ENCODE measurements at regions not wholly inside any gene's neighbourhood (a gene's known extent, or its start where the extent isn't known, plus 50 kb on each side); places are given as distances from the start of the nearest gene placed in this dataset.

- H3K27ac ChIP-seq (ENCODE audit: low read depth, low read length), result no peak overlapping the region
These were observed 61.2 kb upstream of the ANTXRL start for GRCh38 chr10:46225597-46225996.

DNA sequence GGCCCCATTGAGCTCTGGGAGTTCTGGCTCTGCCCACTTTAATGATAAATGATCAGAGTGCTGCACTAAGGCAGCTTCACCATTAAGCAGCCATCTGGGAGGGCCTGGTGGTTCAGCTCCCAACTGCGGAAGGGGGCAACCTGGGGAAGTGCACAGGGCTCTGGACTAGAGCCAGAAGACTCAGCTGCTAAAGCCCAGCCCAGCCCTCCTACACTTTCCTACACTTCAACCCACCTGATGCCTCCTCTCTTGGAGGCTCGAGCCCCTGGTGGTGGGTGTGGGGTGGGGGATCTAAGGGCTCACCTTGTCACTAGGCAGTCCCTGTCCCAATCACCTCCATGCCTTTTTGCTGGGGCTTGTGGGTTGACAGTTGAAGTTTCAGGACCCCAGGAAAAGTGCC, 60.6 kb upstream of the ANTXRL start:
- H3K9ac ChIP-seq (ENCODE audit: low read length in 5 of 5), result no peak overlapping the region
- H3K4me1 ChIP-seq (ENCODE audit: control insufficient read depth in 5 of 5, insufficient read depth in 5 of 5, low read length in 5 of 5), result peaks cover 0 to 7% (median 0%) of the 10 kb centered on the region in 5 donors
- no peak overlapping the region for H3K4me3 ChIP-seq (ENCODE audit: low read depth in 1 of 5, low read length in 5 of 5)
- H3K27me3 ChIP-seq (ENCODE audit: control insufficient read depth in 5 of 5, insufficient read depth in 4 of 5, low read length in 5 of 5), result peaks cover 3 to 15% (median 12%) of the 10 kb centered on the region in 5 donors
- no peaks in the 10 kb centered on the region for H3K9me3 ChIP-seq (ENCODE audit: control insufficient read depth in 5 of 5, low read length in 5 of 5)
- no peaks in the 10 kb centered on the region for H3K36me3 ChIP-seq (ENCODE audit: control insufficient read depth in 5 of 5, insufficient read depth in 5 of 5, low read length in 5 of 5)
- no peak overlapping the region for H3K27ac ChIP-seq (ENCODE audit: low read depth, low read length)

More at GRCh38 chr10:46225597-46225996, 61.2 kb upstream of the ANTXRL start:
- H3K4me3 ChIP-seq (ENCODE audit: low read depth in 1 of 5, low read length in 5 of 5), result no peak overlapping the region
- H3K27me3 ChIP-seq (ENCODE audit: control insufficient read depth in 5 of 5, insufficient read depth in 4 of 5, low read length in 5 of 5), result peaks cover 3 to 15% (median 12%) of the 10 kb centered on the region in 5 donors
- no peak overlapping the region for H3K9ac ChIP-seq (ENCODE audit: low read length in 5 of 5)
- H3K4me1 ChIP-seq (ENCODE audit: control insufficient read depth in 5 of 5, insufficient read depth in 5 of 5, low read length in 5 of 5), result peaks cover 0 to 7% (median 0%) of the 10 kb centered on the region in 5 donors
- no peaks in the 10 kb centered on the region for H3K36me3 ChIP-seq (ENCODE audit: control insufficient read depth in 5 of 5, insufficient read depth in 5 of 5, low read length in 5 of 5)
- no peaks in the 10 kb centered on the region for H3K9me3 ChIP-seq (ENCODE audit: control insufficient read depth in 5 of 5, low read length in 5 of 5)

DNA sequence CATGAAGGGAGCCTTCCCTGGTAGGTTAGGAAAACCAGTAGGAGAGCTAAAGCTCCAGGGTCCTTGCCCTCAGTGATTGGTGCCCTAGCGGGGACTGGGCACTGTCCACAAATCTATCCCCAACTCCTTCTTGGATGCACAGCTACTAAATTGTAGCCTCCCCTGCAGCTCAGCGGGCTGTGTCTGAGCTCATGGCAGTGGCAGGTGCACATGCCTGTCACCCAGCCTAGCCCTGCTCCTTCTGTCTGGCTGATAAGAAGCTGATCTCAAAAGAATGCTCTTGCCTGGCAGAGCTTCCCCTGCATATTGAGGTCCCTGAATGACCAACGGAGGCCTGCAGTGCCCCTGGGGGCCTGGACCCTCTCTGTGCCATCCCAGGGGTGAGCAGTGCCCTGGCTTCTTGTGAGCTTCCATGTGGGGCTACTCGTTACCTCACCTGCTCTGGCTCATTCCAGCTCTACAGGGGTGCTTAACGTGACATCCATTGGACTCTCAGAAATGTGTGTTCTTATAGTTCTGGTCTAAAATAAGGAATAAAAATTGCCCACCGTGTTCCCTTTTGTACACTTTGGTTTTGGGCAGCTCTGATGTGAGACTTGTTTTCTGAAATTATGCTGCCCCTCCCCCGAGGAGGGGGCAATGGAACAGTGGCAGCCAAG, 59.8 kb upstream of the ANTXRL start:
- H3K27me3 ChIP-seq (ENCODE audit: control insufficient read depth in 5 of 5, insufficient read depth in 4 of 5, low read length in 5 of 5), result peaks cover 3 to 15% (median 12%) of the 10 kb centered on the region in 5 donors
- H3K9ac ChIP-seq (ENCODE audit: low read length in 5 of 5), result no peak overlapping the region
- H3K9me3 ChIP-seq (ENCODE audit: control insufficient read depth in 5 of 5, low read length in 5 of 5), result no peaks in the 10 kb centered on the region

GRCh38 chr10:46227571-46227935, 59.2 kb upstream of the ANTXRL start:
- Histone ChIP-seq H3K27me3 (ENCODE audit: control insufficient read depth in 5 of 5, insufficient read depth in 4 of 5, low read length in 5 of 5) (peaks cover 3 to 15% (median 12%) of the 10 kb centered on the region in 5 donors), H3K27ac (ENCODE audit: low read depth, low read length) (no peak overlapping the region), H3K4me3 (ENCODE audit: low read depth in 1 of 5, low read length in 5 of 5) (no peak overlapping the region), H3K4me1 (ENCODE audit: control insufficient read depth in 5 of 5, insufficient read depth in 5 of 5, low read length in 5 of 5) (peaks cover 0 to 7% (median 0%) of the 10 kb centered on the region in 5 donors), H3K36me3 (ENCODE audit: control insufficient read depth in 5 of 5, insufficient read depth in 5 of 5, low read length in 5 of 5) (no peaks in the 10 kb centered on the region), H3K9ac (ENCODE audit: low read length in 5 of 5) (no peak overlapping the region), H3K9me3 (ENCODE audit: control insufficient read depth in 5 of 5, low read length in 5 of 5) (no peaks in the 10 kb centered on the region)

More for the DNA sequence above, 59.8 kb upstream of the ANTXRL start:
- H3K27ac ChIP-seq (ENCODE audit: low read depth, low read length), result no peak overlapping the region
- H3K36me3 ChIP-seq (ENCODE audit: control insufficient read depth in 5 of 5, insufficient read depth in 5 of 5, low read length in 5 of 5), result no peaks in the 10 kb centered on the region
- no peak overlapping the region for H3K4me3 ChIP-seq (ENCODE audit: low read depth in 1 of 5, low read length in 5 of 5)
- H3K4me1 ChIP-seq (ENCODE audit: control insufficient read depth in 5 of 5, insufficient read depth in 5 of 5, low read length in 5 of 5), result peaks cover 0 to 7% (median 0%) of the 10 kb centered on the region in 5 donors

- Histone ChIP-seq H3K4me1 (ENCODE audit: control insufficient read depth in 5 of 5, insufficient read depth in 5 of 5, low read length in 5 of 5) (peaks cover 0 to 7% (median 0%) of the 10 kb centered on the region in 5 donors), H3K9ac (ENCODE audit: low read length in 5 of 5) (no peak overlapping the region)
These were observed 58.7 kb upstream of the ANTXRL start for GRCh38 chr10:46227936-46228562.

GRCh38 chr10:46228563-46229071, 58.2 kb upstream of the ANTXRL start:
- Histone ChIP-seq H3K4me3 (ENCODE audit: low read depth in 1 of 5, low read length in 5 of 5) (no peak overlapping the region), H3K36me3 (ENCODE audit: control insufficient read depth in 5 of 5, insufficient read depth in 5 of 5, low read length in 5 of 5) (no peaks in the 10 kb centered on the region), H3K9ac (ENCODE audit: low read length in 5 of 5) (no peak overlapping the region), H3K9me3 (ENCODE audit: control insufficient read depth in 5 of 5, low read length in 5 of 5) (no peaks in the 10 kb centered on the region), H3K4me1 (ENCODE audit: control insufficient read depth in 5 of 5, insufficient read depth in 5 of 5, low read length in 5 of 5) (peaks cover 0 to 7% (median 0%) of the 10 kb centered on the region in 5 donors), H3K27ac (ENCODE audit: low read depth, low read length) (no peak overlapping the region), H3K27me3 (ENCODE audit: control insufficient read depth in 5 of 5, insufficient read depth in 4 of 5, low read length in 5 of 5) (peaks cover 3 to 15% (median 12%) of the 10 kb centered on the region in 5 donors)

More at GRCh38 chr10:46227936-46228562, 58.7 kb upstream of the ANTXRL start:
- Histone ChIP-seq H3K36me3 (ENCODE audit: control insufficient read depth in 5 of 5, insufficient read depth in 5 of 5, low read length in 5 of 5) (no peaks in the 10 kb centered on the region), H3K27me3 (ENCODE audit: control insufficient read depth in 5 of 5, insufficient read depth in 4 of 5, low read length in 5 of 5) (peaks cover 3 to 15% (median 12%) of the 10 kb centered on the region in 5 donors), H3K27ac (ENCODE audit: low read depth, low read length) (no peak overlapping the region), H3K9me3 (ENCODE audit: control insufficient read depth in 5 of 5, low read length in 5 of 5) (no peaks in the 10 kb centered on the region), H3K4me3 (ENCODE audit: low read depth in 1 of 5, low read length in 5 of 5) (no peak overlapping the region)

- Histone ChIP-seq H3K9ac (ENCODE audit: low read length in 5 of 5) (no peak overlapping the region), H3K27me3 (ENCODE audit: control insufficient read depth in 5 of 5, insufficient read depth in 4 of 5, low read length in 5 of 5) (peaks cover 3 to 15% (median 12%) of the 10 kb centered on the region in 5 donors), H3K4me3 (ENCODE audit: low read depth in 1 of 5, low read length in 5 of 5) (no peak overlapping the region), H3K4me1 (ENCODE audit: control insufficient read depth in 5 of 5, insufficient read depth in 5 of 5, low read length in 5 of 5) (peaks cover 0 to 7% (median 0%) of the 10 kb centered on the region in 5 donors), H3K27ac (ENCODE audit: low read depth, low read length) (no peak overlapping the region), H3K9me3 (ENCODE audit: control insufficient read depth in 5 of 5, low read length in 5 of 5) (no peaks in the 10 kb centered on the region), H3K36me3 (ENCODE audit: control insufficient read depth in 5 of 5, insufficient read depth in 5 of 5, low read length in 5 of 5) (no peaks in the 10 kb centered on the region)
These were observed 57.6 kb upstream of the ANTXRL start for GRCh38 chr10:46229144-46229563.

- H3K9me3 ChIP-seq (ENCODE audit: control insufficient read depth in 5 of 5, low read length in 5 of 5), result peaks cover 0 to 2% (median 0%) of the 10 kb centered on the region in 5 donors
- peaks cover 3 to 15% (median 12%) of the 10 kb centered on the region in 5 donors for H3K27me3 ChIP-seq (ENCODE audit: control insufficient read depth in 5 of 5, insufficient read depth in 4 of 5, low read length in 5 of 5)
- no peak overlapping the region for H3K27ac ChIP-seq (ENCODE audit: low read depth, low read length)
- no peak overlapping the region for H3K9ac ChIP-seq (ENCODE audit: low read length in 5 of 5)
- no peaks in the 10 kb centered on the region for H3K36me3 ChIP-seq (ENCODE audit: control insufficient read depth in 5 of 5, insufficient read depth in 5 of 5, low read length in 5 of 5)
- H3K4me3 ChIP-seq (ENCODE audit: low read depth in 1 of 5, low read length in 5 of 5), result no peak overlapping the region
- peaks cover 0 to 7% (median 0%) of the 10 kb centered on the region in 5 donors for H3K4me1 ChIP-seq (ENCODE audit: control insufficient read depth in 5 of 5, insufficient read depth in 5 of 5, low read length in 5 of 5)
These were observed 56.2 kb upstream of the ANTXRL start for GRCh38 chr10:46230615-46231014.

GRCh38 chr10:46231087-46231486, 55.7 kb upstream of the ANTXRL start:
- peaks cover 3 to 15% (median 12%) of the 10 kb centered on the region in 5 donors for H3K27me3 ChIP-seq (ENCODE audit: control insufficient read depth in 5 of 5, insufficient read depth in 4 of 5, low read length in 5 of 5)
- H3K27ac ChIP-seq (ENCODE audit: low read depth, low read length), result no peak overlapping the region
- H3K4me3 ChIP-seq (ENCODE audit: low read depth in 1 of 5, low read length in 5 of 5), result no peak overlapping the region
- no peak overlapping the region for H3K9ac ChIP-seq (ENCODE audit: low read length in 5 of 5)
- no peaks in the 10 kb centered on the region for H3K36me3 ChIP-seq (ENCODE audit: control insufficient read depth in 5 of 5, insufficient read depth in 5 of 5, low read length in 5 of 5)
- peaks cover 0 to 2% (median 0%) of the 10 kb centered on the region in 5 donors for H3K9me3 ChIP-seq (ENCODE audit: control insufficient read depth in 5 of 5, low read length in 5 of 5)
- peaks cover 0 to 7% (median 0%) of the 10 kb centered on the region in 5 donors for H3K4me1 ChIP-seq (ENCODE audit: control insufficient read depth in 5 of 5, insufficient read depth in 5 of 5, low read length in 5 of 5)

- peaks cover 5 to 10% (median 8%) of the 10 kb centered on the region in 5 donors for H3K27me3 ChIP-seq (ENCODE audit: control insufficient read depth in 5 of 5, insufficient read depth in 4 of 5, low read length in 5 of 5)
- peaks cover 0 to 7% (median 0%) of the 10 kb centered on the region in 5 donors for H3K4me1 ChIP-seq (ENCODE audit: control insufficient read depth in 5 of 5, insufficient read depth in 5 of 5, low read length in 5 of 5)
- no peak overlapping the region for H3K9ac ChIP-seq (ENCODE audit: low read length in 5 of 5)
- no peak overlapping the region for H3K27ac ChIP-seq (ENCODE audit: low read depth, low read length)
- H3K36me3 ChIP-seq (ENCODE audit: control insufficient read depth in 5 of 5, insufficient read depth in 5 of 5, low read length in 5 of 5), result no peaks in the 10 kb centered on the region
- H3K4me3 ChIP-seq (ENCODE audit: low read depth in 1 of 5, low read length in 5 of 5), result no peak overlapping the region
- H3K9me3 ChIP-seq (ENCODE audit: control insufficient read depth in 5 of 5, low read length in 5 of 5), result peaks cover 0 to 2% (median 0%) of the 10 kb centered on the region in 5 donors
These were observed 54.7 kb upstream of the ANTXRL start for GRCh38 chr10:46232084-46232483.
